ENCODE measurements at regions not wholly inside any gene's neighbourhood (a gene's known extent, or its start where the extent isn't known, plus 50 kb on each side); places are given as distances from the start of the nearest gene placed in this dataset.

DNA sequence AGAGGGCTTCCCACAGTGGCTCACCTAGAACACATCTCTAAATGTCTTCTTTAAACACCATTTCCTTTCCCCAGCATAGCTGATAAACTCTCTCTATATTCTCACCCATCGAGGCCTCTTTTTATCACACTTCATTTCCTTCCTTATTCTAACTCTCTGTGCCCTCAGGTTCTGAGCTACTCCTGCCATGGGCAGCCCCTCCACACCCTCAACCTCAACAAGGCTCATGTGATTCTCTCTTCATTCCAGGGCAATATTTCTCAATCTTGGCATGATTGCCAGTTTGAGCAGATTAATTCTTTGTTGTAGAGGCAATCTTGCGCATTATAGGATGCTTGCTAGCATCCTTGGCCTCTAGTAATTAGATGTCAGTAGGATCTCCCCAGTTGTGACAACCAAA lies 999.1 kb downstream of the TSN start:
- TF ChIP-seq POLR2AphosphoS5 (IDR thresholded peaks at IDR 0.05; ENCODE audit: low read depth, low read length): no peak
- no peak for TF ChIP-seq POLR2A (IDR thresholded peaks at IDR 0.05; ENCODE audit: low read depth, low read length)
- no peak for TF ChIP-seq TAF1 (IDR thresholded peaks at IDR 0.05; ENCODE audit: borderline replicate concordance, low read depth, low read length)
